GM12878 (cell line): ENCODE measurements at regions not wholly inside any gene's neighbourhood (a gene's known extent, or its start where the extent isn't known, plus 50 kb on each side); places are given as distances from the start of the nearest gene placed in this dataset.

Experiments
- POLR2A ChIP-seq: IDR thresholded peaks from 2 replicates; pipeline ENCODE4 v1.6.1; 2011; ENCODE audit warnings: low read depth, mild to moderate bottlenecking, low read length
- YY1 ChIP-seq: IDR thresholded peaks from 2 replicates; pipeline ENCODE4 v1.6.1; 2011; ENCODE audit warnings: low read depth, mild to moderate bottlenecking, low read length
- ZSCAN29 ChIP-seq: fragments of 450-650 bp; IDR thresholded peaks from 2 replicates; pipeline ENCODE4 v1.6.1; 2017; ENCODE audit warnings: mild to moderate bottlenecking, moderate library complexity
- TF ChIP-seq, protein P1 (sequence below), 3 experiments: IDR thresholded peaks in 2 of 3; conservative IDR thresholded peaks in 1 of 3; 2 replicates each; pipeline ENCODE4 v1.5.1; 2011; ENCODE audit warnings: low read depth in 3 of 3, low read length in 3 of 3, mild to moderate bottlenecking in 3 of 3, control low read depth in 2 of 3, moderate library complexity in 2 of 3, inconsistent platforms in 1 of 3, mixed read lengths in 1 of 3; ENCODE audit not compliant: control insufficient read depth in 2 of 3, insufficient read depth in 1 of 3; ENCODE audit errors: extremely low read depth in 1 of 3

- TF ChIP-seq POLR2A (no peak), YY1 (no peak), ZSCAN29 (no peak)
- TF ChIP-seq, protein P1, sequence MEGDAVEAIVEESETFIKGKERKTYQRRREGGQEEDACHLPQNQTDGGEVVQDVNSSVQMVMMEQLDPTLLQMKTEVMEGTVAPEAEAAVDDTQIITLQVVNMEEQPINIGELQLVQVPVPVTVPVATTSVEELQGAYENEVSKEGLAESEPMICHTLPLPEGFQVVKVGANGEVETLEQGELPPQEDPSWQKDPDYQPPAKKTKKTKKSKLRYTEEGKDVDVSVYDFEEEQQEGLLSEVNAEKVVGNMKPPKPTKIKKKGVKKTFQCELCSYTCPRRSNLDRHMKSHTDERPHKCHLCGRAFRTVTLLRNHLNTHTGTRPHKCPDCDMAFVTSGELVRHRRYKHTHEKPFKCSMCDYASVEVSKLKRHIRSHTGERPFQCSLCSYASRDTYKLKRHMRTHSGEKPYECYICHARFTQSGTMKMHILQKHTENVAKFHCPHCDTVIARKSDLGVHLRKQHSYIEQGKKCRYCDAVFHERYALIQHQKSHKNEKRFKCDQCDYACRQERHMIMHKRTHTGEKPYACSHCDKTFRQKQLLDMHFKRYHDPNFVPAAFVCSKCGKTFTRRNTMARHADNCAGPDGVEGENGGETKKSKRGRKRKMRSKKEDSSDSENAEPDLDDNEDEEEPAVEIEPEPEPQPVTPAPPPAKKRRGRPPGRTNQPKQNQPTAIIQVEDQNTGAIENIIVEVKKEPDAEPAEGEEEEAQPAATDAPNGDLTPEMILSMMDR (IDR thresholded peaks at IDR 0.05 in 2 of 3, conservative IDR thresholded peaks at IDR 0.05 in 1 of 3; ENCODE audit: control insufficient read depth in 2 of 3, extremely low read depth in 1 of 3, insufficient read depth in 1 of 3, low read depth in 3 of 3, low read length in 3 of 3): no peak
Measured at GRCh38 chr7:69263550-69263949, 334.7 kb upstream of the AUTS2 start.
